ENCODE measurements at regions not wholly inside any gene's neighbourhood (a gene's known extent, or its start where the extent isn't known, plus 50 kb on each side); places are given as distances from the start of the nearest gene placed in this dataset.

- no peaks in the 10 kb centered on the region for H3K79me2 ChIP-seq (ENCODE audit: control insufficient read depth, insufficient read depth, low read length)
- no peaks in the 10 kb centered on the region for H3K4me1 ChIP-seq (ENCODE audit: control insufficient read depth in 2 of 2, insufficient read depth in 2 of 2, low read length in 2 of 2)
- H3K9ac ChIP-seq (ENCODE audit: low read length): no peak overlapping the region
- no peaks in the 10 kb centered on the region for H3K9me3 ChIP-seq (ENCODE audit: control extremely low read depth in 1 of 3, control insufficient read depth in 2 of 3, insufficient read depth in 1 of 3, low read length in 2 of 3)
- ATAC-seq (ENCODE audit: low read depth) (no peak), DNase-seq (no peak)
- ChIA-PET CTCF (no interaction called here), POLR2A (no interaction called here)
- H3K4me3 ChIP-seq (ENCODE audit: control extremely low read depth in 1 of 5, extremely low read depth in 1 of 5, insufficient read depth in 1 of 5, low read depth in 2 of 5, low read length in 4 of 5): no peak overlapping the region
- intact Hi-C loops (cut with micrococcal nuclease): no loop called here
- Mint-ChIP-seq H3K27ac (no peak overlapping the region), H3K4me1 (no peaks in the 10 kb centered on the region), H3K9me3 (ENCODE audit: insufficient read depth) (no peaks in the 10 kb centered on the region), H3K4me3 (no peak overlapping the region), H3K27me3 (peaks cover 12% of the 10 kb centered on the region)
- no peaks in the 10 kb centered on the region for H4K20me1 ChIP-seq (ENCODE audit: control insufficient read depth, insufficient read depth, low read length, poor library complexity, severe bottlenecking)
- no peaks in the 10 kb centered on the region for H3K36me3 ChIP-seq (replicated peaks in 1 of 2; ENCODE audit: control extremely low read depth in 1 of 2, control insufficient read depth in 1 of 2, extremely low read depth in 1 of 2, insufficient read depth in 2 of 2, low read length in 1 of 2)
- H3K27ac ChIP-seq (ENCODE audit: low read length in 2 of 2): no peak overlapping the region
- TF ChIP-seq EZH2 (IDR thresholded peaks at IDR 0.05; ENCODE audit: borderline replicate concordance, insufficient read depth, low read depth, low read length, poor library complexity, severe bottlenecking): no peak
- no peak for TF ChIP-seq CTCF (IDR thresholded peaks at IDR 0.05)
- no peak overlapping the region for H3K4me2 ChIP-seq (replicated peaks; ENCODE audit: low read depth, low read length, poor library complexity, severe bottlenecking)
- WGBS (ENCODE audit: insufficient coverage): no CpG with 5 or more reads among the region's 2 CpGs
- H2AFZ ChIP-seq (ENCODE audit: insufficient read depth, low read depth, low read length, poor library complexity, severe bottlenecking): no peak overlapping the region
- H3K27me3 ChIP-seq (replicated peaks in 1 of 4; ENCODE audit: control extremely low read depth in 1 of 4, control insufficient read depth in 3 of 4, insufficient read depth in 4 of 4, low read length in 3 of 4): no peaks in the 10 kb centered on the region
These were observed 153.6 kb upstream of the ONECUT1 start for GRCh38 chr15:52943746-52944145.

GRCh38 chr15:52936489-52936888, 146.4 kb upstream of the ONECUT1 start:
- Mint-ChIP-seq H3K27me3 (peaks cover 17% of the 10 kb centered on the region), H3K9me3 (ENCODE audit: insufficient read depth) (peaks cover 4% of the 10 kb centered on the region), H3K4me3 (no peak overlapping the region), H3K4me1 (no peaks in the 10 kb centered on the region), H3K27ac (no peak overlapping the region)
- peaks cover 0 to 4% (median 0%) of the 10 kb centered on the region in 4 experiments for H3K27me3 ChIP-seq (replicated peaks in 1 of 4; ENCODE audit: control extremely low read depth in 1 of 4, control insufficient read depth in 3 of 4, insufficient read depth in 4 of 4, low read length in 3 of 4)
- ChIA-PET POLR2A (no interaction called here), CTCF (no interaction called here)
- no peak for DNase-seq
- H3K79me2 ChIP-seq (ENCODE audit: control insufficient read depth, insufficient read depth, low read length): no peaks in the 10 kb centered on the region
- no peak overlapping the region for H3K4me2 ChIP-seq (replicated peaks; ENCODE audit: low read depth, low read length, poor library complexity, severe bottlenecking)
- no peak overlapping the region for H2AFZ ChIP-seq (ENCODE audit: insufficient read depth, low read depth, low read length, poor library complexity, severe bottlenecking)
- H3K9ac ChIP-seq (ENCODE audit: low read length): no peak overlapping the region
- H3K9me3 ChIP-seq (ENCODE audit: control extremely low read depth in 1 of 3, control insufficient read depth in 2 of 3, insufficient read depth in 1 of 3, low read length in 2 of 3): no peaks in the 10 kb centered on the region
- no peak for ATAC-seq (ENCODE audit: low read depth)
- H3K4me3 ChIP-seq (ENCODE audit: control extremely low read depth in 1 of 5, extremely low read depth in 1 of 5, insufficient read depth in 1 of 5, low read depth in 2 of 5, low read length in 4 of 5): no peak overlapping the region
- H3K27ac ChIP-seq (ENCODE audit: low read length in 2 of 2): no peak overlapping the region
- WGBS (ENCODE audit: insufficient coverage): 100% methylated on average over 1 of the region's 1 CpG
- H3K36me3 ChIP-seq (replicated peaks in 1 of 2; ENCODE audit: control extremely low read depth in 1 of 2, control insufficient read depth in 1 of 2, extremely low read depth in 1 of 2, insufficient read depth in 2 of 2, low read length in 1 of 2): no peaks in the 10 kb centered on the region
- no peaks in the 10 kb centered on the region for H3K4me1 ChIP-seq (ENCODE audit: control insufficient read depth in 2 of 2, insufficient read depth in 2 of 2, low read length in 2 of 2)
- H4K20me1 ChIP-seq (ENCODE audit: control insufficient read depth, insufficient read depth, low read length, poor library complexity, severe bottlenecking): no peaks in the 10 kb centered on the region
- intact Hi-C loops (cut with micrococcal nuclease): no loop called here
- TF ChIP-seq CTCF (IDR thresholded peaks at IDR 0.05): no peak
- TF ChIP-seq EZH2 (IDR thresholded peaks at IDR 0.05; ENCODE audit: borderline replicate concordance, insufficient read depth, low read depth, low read length, poor library complexity, severe bottlenecking): no peak

All from B cell (primary cell).